ENCODE measurements at regions not wholly inside any gene's neighbourhood (a gene's known extent, or its start where the extent isn't known, plus 50 kb on each side); places are given as distances from the start of the nearest gene placed in this dataset.

GRCh38 chr11:87909178-87909577, 266.1 kb downstream of the RAB38 start:
- H3K4me1 ChIP-seq, result no peaks in the 10 kb centered on the region
- no peak overlapping the region for H3K9ac ChIP-seq
- no peak overlapping the region for H3K27ac ChIP-seq
- no peaks in the 10 kb centered on the region for H3K9me3 Mint-ChIP-seq
- no peak for DNase-seq (ENCODE audit: low spot score)
- no peaks in the 10 kb centered on the region for H4K20me1 ChIP-seq (ENCODE audit: low read depth)
- no peaks in the 10 kb centered on the region for H3K9me3 ChIP-seq (ENCODE audit: low read depth)
- TF ChIP-seq CTCF (IDR thresholded peaks at IDR 0.05), result no peak
- no peak for TF ChIP-seq EZH2 (IDR thresholded peaks at IDR 0.05)
- no peak for TF ChIP-seq EZH2phosphoT487 (IDR thresholded peaks at IDR 0.05)
- no peaks in the 10 kb centered on the region for H3K27me3 ChIP-seq
- H3K4me3 Mint-ChIP-seq, result no peak overlapping the region
- no peaks in the 10 kb centered on the region for H3K79me2 ChIP-seq (ENCODE audit: low read depth)
- no peaks in the 10 kb centered on the region for H3K36me3 ChIP-seq
- no peaks in the 10 kb centered on the region for H3F3A ChIP-seq (ENCODE audit: low read depth)
- no peak overlapping the region for H3K27ac Mint-ChIP-seq
- peaks cover 6% of the 10 kb centered on the region for H3K4me1 Mint-ChIP-seq
- no peak overlapping the region for H3K4me3 ChIP-seq
- H2AFZ ChIP-seq (replicated peaks), result no peak overlapping the region
- H3K4me2 ChIP-seq, result no peak overlapping the region
- H3K27me3 Mint-ChIP-seq (ENCODE audit: insufficient read depth, low read depth), result no peaks in the 10 kb centered on the region
- H3K36me3 Mint-ChIP-seq, result no peaks in the 10 kb centered on the region

GRCh38 chr11:87908086-87908485, 267.2 kb downstream of the RAB38 start:
- Histone ChIP-seq H3K4me2 (no peak overlapping the region), H3K4me1 (no peaks in the 10 kb centered on the region), H2AFZ (replicated peaks) (no peak overlapping the region), H3K4me3 (no peak overlapping the region), H4K20me1 (ENCODE audit: low read depth) (no peaks in the 10 kb centered on the region), H3K9ac (no peak overlapping the region), H3K27me3 (no peaks in the 10 kb centered on the region), H3K27ac (no peak overlapping the region), H3K36me3 (no peaks in the 10 kb centered on the region), H3K79me2 (ENCODE audit: low read depth) (no peaks in the 10 kb centered on the region), H3F3A (ENCODE audit: low read depth) (no peaks in the 10 kb centered on the region), H3K9me3 (ENCODE audit: low read depth) (no peaks in the 10 kb centered on the region)
- H3K27me3 Mint-ChIP-seq (ENCODE audit: insufficient read depth, low read depth), result no peaks in the 10 kb centered on the region
- no peaks in the 10 kb centered on the region for H3K9me3 Mint-ChIP-seq
- H3K4me3 Mint-ChIP-seq, result no peak overlapping the region
- no peak for TF ChIP-seq EZH2 (IDR thresholded peaks at IDR 0.05)
- no peak for TF ChIP-seq EZH2phosphoT487 (IDR thresholded peaks at IDR 0.05)
- no peak for TF ChIP-seq CTCF (IDR thresholded peaks at IDR 0.05)
- H3K27ac Mint-ChIP-seq, result no peak overlapping the region
- DNase-seq (ENCODE audit: low spot score), result no peak
- H3K4me1 Mint-ChIP-seq, result peaks cover 6% of the 10 kb centered on the region
- no peaks in the 10 kb centered on the region for H3K36me3 Mint-ChIP-seq

GRCh38 chr11:87903345-87903744, 271.9 kb downstream of the RAB38 start:
- Histone ChIP-seq H3K27me3 (no peaks in the 10 kb centered on the region), H3K36me3 (no peaks in the 10 kb centered on the region), H3K79me2 (ENCODE audit: low read depth) (no peaks in the 10 kb centered on the region), H3K4me3 (no peak overlapping the region), H2AFZ (replicated peaks) (no peak overlapping the region), H3K4me1 (peaks cover 8% of the 10 kb centered on the region), H3K27ac (no peak overlapping the region), H3K9me3 (ENCODE audit: low read depth) (no peaks in the 10 kb centered on the region), H3F3A (ENCODE audit: low read depth) (no peaks in the 10 kb centered on the region), H3K4me2 (no peak overlapping the region), H4K20me1 (ENCODE audit: low read depth) (no peaks in the 10 kb centered on the region), H3K9ac (no peak overlapping the region)
- Mint-ChIP-seq H3K27ac (no peak overlapping the region), H3K9me3 (no peaks in the 10 kb centered on the region), H3K27me3 (ENCODE audit: insufficient read depth, low read depth) (no peaks in the 10 kb centered on the region), H3K36me3 (no peaks in the 10 kb centered on the region), H3K4me1 (peaks cover 12% of the 10 kb centered on the region), H3K4me3 (no peak overlapping the region)
- TF ChIP-seq CTCF (IDR thresholded peaks at IDR 0.05) (no peak), EZH2phosphoT487 (IDR thresholded peaks at IDR 0.05) (no peak), EZH2 (IDR thresholded peaks at IDR 0.05) (no peak)
- DNase-seq (ENCODE audit: low spot score), result no peak

- no peaks in the 10 kb centered on the region for H3K9me3 ChIP-seq (ENCODE audit: low read depth)
- H4K20me1 ChIP-seq (ENCODE audit: low read depth), result no peaks in the 10 kb centered on the region
- H3K4me2 ChIP-seq, result no peak overlapping the region
- Mint-ChIP-seq H3K27me3 (ENCODE audit: insufficient read depth, low read depth) (no peaks in the 10 kb centered on the region), H3K36me3 (no peaks in the 10 kb centered on the region), H3K4me3 (no peak overlapping the region), H3K27ac (no peak overlapping the region), H3K9me3 (no peaks in the 10 kb centered on the region), H3K4me1 (peaks cover 6% of the 10 kb centered on the region)
- no peaks in the 10 kb centered on the region for H3K79me2 ChIP-seq (ENCODE audit: low read depth)
- peaks cover 8% of the 10 kb centered on the region for H3K4me1 ChIP-seq
- no peaks in the 10 kb centered on the region for H3F3A ChIP-seq (ENCODE audit: low read depth)
- no peak overlapping the region for H3K27ac ChIP-seq
- no peak overlapping the region for H2AFZ ChIP-seq (replicated peaks)
- no peaks in the 10 kb centered on the region for H3K36me3 ChIP-seq
- H3K27me3 ChIP-seq, result no peaks in the 10 kb centered on the region
- TF ChIP-seq CTCF (IDR thresholded peaks at IDR 0.05), result no peak
- no peak for TF ChIP-seq EZH2phosphoT487 (IDR thresholded peaks at IDR 0.05)
- TF ChIP-seq EZH2 (IDR thresholded peaks at IDR 0.05), result no peak
- no peak overlapping the region for H3K4me3 ChIP-seq
- no peak for DNase-seq (ENCODE audit: low spot score)
- no peak overlapping the region for H3K9ac ChIP-seq
These were observed 273.9 kb downstream of the RAB38 start for GRCh38 chr11:87901341-87901740.
